Karpas-422 (cell line): ENCODE measurements at regions not wholly inside any gene's neighbourhood (a gene's known extent, or its start where the extent isn't known, plus 50 kb on each side); places are given as distances from the start of the nearest gene placed in this dataset.
"Not testable (repeated sequence)": the region's sequence is repeated elsewhere in the genome, so short reads cannot be mapped to it uniquely, and the experiment has no call there.

ENCODE experiments used
- DNase-seq: peaks from one replicate; pipeline ENCODE4 v3.0.0-alpha.2; 2015
- H2AFZ ChIP-seq: fragments of 200-600 bp; sonication (generic); 2 replicates; pipeline ENCODE4 v1.6.1; 2014; ENCODE audit warnings: antibody characterized with exemption, low read length, mixed read lengths
- H3K27ac ChIP-seq: fragments of 200-600 bp; sonication (generic); 2 replicates; pipeline ENCODE4 v1.5.1; 2014; ENCODE audit warnings: mild to moderate bottlenecking, low read length, moderate library complexity
- H3K27me3 ChIP-seq: fragments of 200-600 bp; sonication (generic); 2 replicates; pipeline ENCODE4 v1.6.1; 2014; ENCODE audit warnings: low read length, mixed read lengths
- H3K36me3 ChIP-seq: fragments of 200-600 bp; sonication (generic); 2 replicates; pipeline ENCODE4 v1.6.1; 2014; ENCODE audit warnings: low read length, mixed read lengths; ENCODE audit not compliant: insufficient read depth
- H3K4me1 ChIP-seq: fragments of 200-600 bp; sonication (generic); 2 replicates; pipeline ENCODE4 v1.6.1; 2014; ENCODE audit warnings: mild to moderate bottlenecking, low read length, mixed read lengths
- H3K4me2 ChIP-seq: fragments of 200-600 bp; sonication (generic); 2 replicates; pipeline ENCODE4 v1.6.1; 2014; ENCODE audit warnings: low read length, low read depth, mild to moderate bottlenecking; ENCODE audit not compliant: poor library complexity, severe bottlenecking
- H3K4me3 ChIP-seq: fragments of 200-600 bp; sonication (generic); 2 replicates; pipeline ENCODE4 v1.5.1; 2014; ENCODE audit warnings: mild to moderate bottlenecking, antibody characterized with exemption, low read length, mixed read lengths
- H3K79me2 ChIP-seq: fragments of 200-600 bp; sonication (generic); 2 replicates; pipeline ENCODE4 v1.6.1; 2014; ENCODE audit warnings: mild to moderate bottlenecking, low read length, mixed read lengths
- H3K9ac ChIP-seq: fragments of 200-600 bp; sonication (generic); 2 replicates; pipeline ENCODE4 v1.6.0; 2014; ENCODE audit warnings: low read length
- H3K9me2 ChIP-seq: fragments of 200-600 bp; sonication (generic), shearing (Covaris generic); replicated peaks from 2 replicates; pipeline ENCODE4 v1.6.0; 2014; ENCODE audit warnings: mild to moderate bottlenecking, low read length, moderate library complexity; ENCODE audit not compliant: insufficient read depth
- H3K9me3 ChIP-seq: fragments of 300-700, 200-600 bp; sonication (generic); 2 replicates; pipeline ENCODE4 v1.6.1; 2014; ENCODE audit warnings: low read length, mixed read lengths
- H4K20me1 ChIP-seq: fragments of 200-600 bp; sonication (generic); 2 replicates; pipeline ENCODE4 v1.6.1; 2014; ENCODE audit warnings: mild to moderate bottlenecking, antibody characterized with exemption, low read length, low read depth; ENCODE audit not compliant: insufficient read depth

GRCh38 chr2:3035385-3036050 is 342.1 kb downstream of the EIPR1 start:
- DNase-seq: no peak
- Histone ChIP-seq H2AFZ (no peak overlapping the region), H3K4me2 (no peak overlapping the region), H3K4me3 (no peak overlapping the region), H3K27me3 (no peaks in the 10 kb centered on the region), H3K9me2 (no peaks in the 10 kb centered on the region), H3K79me2 (no peaks in the 10 kb centered on the region), H4K20me1 (no peaks in the 10 kb centered on the region), H3K9me3 (no peaks in the 10 kb centered on the region), H3K36me3 (no peaks in the 10 kb centered on the region), H3K9ac (no peak overlapping the region), H3K27ac (no peak overlapping the region), H3K4me1 (no peaks in the 10 kb centered on the region)

GRCh38 chr2:3034856-3035255 is 342.8 kb downstream of the EIPR1 start:
- Histone ChIP-seq H3K27ac (no peak overlapping the region), H3K79me2 (no peaks in the 10 kb centered on the region), H3K9me3 (no peaks in the 10 kb centered on the region), H3K36me3 (no peaks in the 10 kb centered on the region), H3K9ac (no peak overlapping the region), H3K4me3 (no peak overlapping the region), H3K27me3 (no peaks in the 10 kb centered on the region), H2AFZ (no peak overlapping the region), H3K4me1 (no peaks in the 10 kb centered on the region), H4K20me1 (no peaks in the 10 kb centered on the region), H3K4me2 (no peak overlapping the region), H3K9me2 (no peaks in the 10 kb centered on the region)
- DNase-seq: no peak

GRCh38 chr2:3034396-3034795 is 343.2 kb downstream of the EIPR1 start:
- H3K27ac ChIP-seq: no peak overlapping the region
- H3K4me1 ChIP-seq: no peaks in the 10 kb centered on the region
- no peak overlapping the region for H3K4me3 ChIP-seq
- H4K20me1 ChIP-seq: no peaks in the 10 kb centered on the region
- H3K79me2 ChIP-seq: no peaks in the 10 kb centered on the region
- H2AFZ ChIP-seq: no peak overlapping the region
- no peak for DNase-seq
- no peaks in the 10 kb centered on the region for H3K9me3 ChIP-seq
- no peaks in the 10 kb centered on the region for H3K36me3 ChIP-seq
- no peaks in the 10 kb centered on the region for H3K9me2 ChIP-seq
- H3K4me2 ChIP-seq: no peak overlapping the region
- H3K9ac ChIP-seq: no peak overlapping the region
- H3K27me3 ChIP-seq: no peaks in the 10 kb centered on the region

GRCh38 chr2:3033315-3033714 is 344.3 kb downstream of the EIPR1 start:
- Histone ChIP-seq H3K36me3 (no peaks in the 10 kb centered on the region), H2AFZ (no peak overlapping the region), H3K4me3 (no peak overlapping the region), H3K4me2 (no peak overlapping the region), H3K4me1 (no peaks in the 10 kb centered on the region), H4K20me1 (no peaks in the 10 kb centered on the region), H3K27me3 (no peaks in the 10 kb centered on the region), H3K9ac (no peak overlapping the region), H3K9me3 (no peaks in the 10 kb centered on the region), H3K9me2 (no peaks in the 10 kb centered on the region), H3K27ac (no peak overlapping the region), H3K79me2 (no peaks in the 10 kb centered on the region)
- no peak for DNase-seq

- not testable (repeated sequence) for H3K79me2 ChIP-seq, H3K9ac ChIP-seq, H2AFZ ChIP-seq
These were observed 346.8 kb downstream of the EIPR1 start for GRCh38 chr2:3030791-3031190.

GRCh38 chr2:3025984-3026383 is 351.6 kb downstream of the EIPR1 start:
- Histone ChIP-seq H3K4me3 (no peak overlapping the region), H2AFZ (no peak overlapping the region)

More at GRCh38 chr2:3030791-3031190, 346.8 kb downstream of the EIPR1 start:
- H3K27me3 ChIP-seq, H3K27ac ChIP-seq, H3K4me1 ChIP-seq, H4K20me1 ChIP-seq, H3K4me2 ChIP-seq, H3K4me3 ChIP-seq, DNase-seq, H3K36me3 ChIP-seq, H3K9me3 ChIP-seq, H3K9me2 ChIP-seq: not testable (repeated sequence)

GRCh38 chr2:3025261-3025660 is 352.4 kb downstream of the EIPR1 start:
- Histone ChIP-seq H3K4me1 (peaks cover 39% of the 10 kb centered on the region), H3K36me3 (no peaks in the 10 kb centered on the region), H3K27me3 (no peaks in the 10 kb centered on the region), H3K9ac (no peak overlapping the region), H3K4me3 (peak overlapping the region; percentile 29; the same call in 1 of the 2 replicates), H3K4me2 (peak overlapping the region; percentile 53), H3K27ac (no peak overlapping the region), H3K9me2 (no peaks in the 10 kb centered on the region), H3K9me3 (no peaks in the 10 kb centered on the region), H2AFZ (no peak overlapping the region), H4K20me1 (no peaks in the 10 kb centered on the region), H3K79me2 (no peaks in the 10 kb centered on the region)
- peak; percentile 65 for DNase-seq

More at GRCh38 chr2:3025984-3026383, 351.6 kb downstream of the EIPR1 start:
- H3K27ac ChIP-seq: no peak overlapping the region
- peaks cover 39% of the 10 kb centered on the region for H3K4me1 ChIP-seq
- no peaks in the 10 kb centered on the region for H3K79me2 ChIP-seq
- peak overlapping the region; percentile 53 for H3K4me2 ChIP-seq
- no peaks in the 10 kb centered on the region for H3K27me3 ChIP-seq
- DNase-seq: no peak
- no peaks in the 10 kb centered on the region for H3K36me3 ChIP-seq
- no peaks in the 10 kb centered on the region for H4K20me1 ChIP-seq
- H3K9me2 ChIP-seq: no peaks in the 10 kb centered on the region
- H3K9ac ChIP-seq: no peak overlapping the region
- no peaks in the 10 kb centered on the region for H3K9me3 ChIP-seq

GRCh38 chr2:3024401-3024935 is 353.1 kb downstream of the EIPR1 start:
- Histone ChIP-seq H3K9me3 (no peaks in the 10 kb centered on the region), H2AFZ (no peak overlapping the region), H3K4me3 (no peak overlapping the region), H3K79me2 (no peaks in the 10 kb centered on the region), H3K4me1 (peaks cover 39% of the 10 kb centered on the region), H3K9ac (no peak overlapping the region), H4K20me1 (no peaks in the 10 kb centered on the region), H3K9me2 (no peaks in the 10 kb centered on the region), H3K27me3 (no peaks in the 10 kb centered on the region), H3K36me3 (no peaks in the 10 kb centered on the region), H3K27ac (no peak overlapping the region), H3K4me2 (peak overlapping the region; percentile 53)
- DNase-seq: no peak
